OCI-LY3 (cell line): ENCODE measurements at regions not wholly inside any gene's neighbourhood (a gene's known extent, or its start where the extent isn't known, plus 50 kb on each side); places are given as distances from the start of the nearest gene placed in this dataset.
A peak's percentile ranks its signal among the peaks of the same experiment; 100 is the strongest.

ENCODE experiments used
- H2AFZ ChIP-seq: fragments of 200-600, 300-600 bp; shearing (Covaris generic); 2 replicates; pipeline ENCODE4 v1.6.0; 2014; ENCODE audit warnings: antibody characterized with exemption, low read depth, low read length
- H3K27ac ChIP-seq: fragments of 200-600, 300-600 bp; sonication (generic); 2 replicates; pipeline ENCODE4 v1.5.1; 2014; ENCODE audit warnings: mild to moderate bottlenecking, low read length, moderate library complexity, mixed read lengths
- H3K27me3 ChIP-seq: fragments of 200-600, 300-600 bp; sonication (generic); 2 replicates; pipeline ENCODE4 v1.6.1; 2014; ENCODE audit warnings: low read depth, low read length, mixed read lengths
- H3K36me3 ChIP-seq: fragments of 200-600, 300-600 bp; sonication (generic); replicated peaks from 2 replicates; pipeline ENCODE3; 2014; ENCODE audit warnings: low read depth, low read length, mixed read lengths
- H3K4me1 ChIP-seq: fragments of 300-600, 200-600 bp; sonication (generic); 2 replicates; pipeline ENCODE4 v1.6.1; 2014; ENCODE audit warnings: low read length, mixed read lengths
- H3K4me2 ChIP-seq: fragments of 200-600, 300-600 bp; sonication (generic); 2 replicates; pipeline ENCODE4 v1.6.1; 2014; ENCODE audit warnings: low read length, mixed read lengths
- H3K4me3 ChIP-seq: fragments of 300-600, 200-600 bp; sonication (generic); 2 replicates; pipeline ENCODE4 v1.5.1; 2014; ENCODE audit warnings: antibody characterized with exemption, mild to moderate bottlenecking, low read length, moderate library complexity
- H3K79me2 ChIP-seq: fragments of 300-600, 200-600 bp; shearing (Covaris generic); 2 replicates; pipeline ENCODE4 v1.6.1; 2014; ENCODE audit warnings: mild to moderate bottlenecking, low read length, mixed read lengths
- H3K9ac ChIP-seq: fragments of 300-600, 200-600 bp; shearing (Covaris generic); 2 replicates; pipeline ENCODE4 v1.6.0; 2014; ENCODE audit warnings: mild to moderate bottlenecking, low read length, moderate library complexity
- H3K9me3 ChIP-seq: fragments of 200-600, 300-600 bp; shearing (Covaris generic); 2 replicates; pipeline ENCODE4 v1.6.1; 2014; ENCODE audit warnings: low read length, mixed read lengths; ENCODE audit not compliant: insufficient read depth
- H4K20me1 ChIP-seq: fragments of 200-600, 300-600 bp; sonication (generic); 2 replicates; pipeline ENCODE4 v1.6.1; 2016; ENCODE audit warnings: low read length, mixed read lengths; ENCODE audit not compliant: insufficient read depth
- CTCF ChIP-seq: fragments of 200-600, 300-600 bp; sonication (generic); IDR thresholded peaks from 2 replicates; pipeline ENCODE4 v1.5.1; 2014; ENCODE audit warnings: antibody characterized with exemption, low read length, low read depth
- EZH2phosphoT487 ChIP-seq: fragments of 200-600 bp; shearing (Covaris generic); IDR thresholded peaks from 2 replicates; pipeline ENCODE4 v1.6.1; 2018; ENCODE audit warnings: antibody characterized with exemption, mixed run types, low read depth

DNA sequence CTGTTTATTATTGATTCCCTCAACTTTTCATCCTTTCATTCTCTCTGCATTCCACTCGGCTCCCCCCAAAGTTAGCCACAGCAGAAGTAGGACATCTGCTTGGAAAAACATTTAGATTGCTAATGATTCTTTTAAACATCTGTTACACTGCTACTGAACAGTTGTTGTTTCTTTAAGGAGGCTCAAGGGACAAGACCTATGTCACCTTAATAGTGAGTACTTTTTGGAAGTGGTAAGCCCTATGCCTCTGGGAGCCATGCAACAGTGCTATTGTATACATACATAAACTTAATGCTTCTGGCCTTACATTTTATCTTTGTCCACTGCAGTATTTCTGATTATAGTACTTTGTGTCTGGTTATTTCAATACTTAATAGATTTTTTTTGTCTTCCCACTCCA lies 628.2 kb upstream of the FOXG1 start:
- H2AFZ ChIP-seq, result no peak overlapping the region
- no peaks in the 10 kb centered on the region for H3K9me3 ChIP-seq
- no peak overlapping the region for H3K27ac ChIP-seq
- no peak overlapping the region for H3K9ac ChIP-seq
- TF ChIP-seq EZH2phosphoT487, result no peak
- no peak for TF ChIP-seq CTCF
- H3K4me3 ChIP-seq, result no peak overlapping the region
- H3K27me3 ChIP-seq, result no peaks in the 10 kb centered on the region
- H3K79me2 ChIP-seq, result no peaks in the 10 kb centered on the region
- H3K4me2 ChIP-seq, result no peak overlapping the region
- H3K4me1 ChIP-seq, result no peaks in the 10 kb centered on the region
- H4K20me1 ChIP-seq, result no peaks in the 10 kb centered on the region
- no peaks in the 10 kb centered on the region for H3K36me3 ChIP-seq

DNA sequence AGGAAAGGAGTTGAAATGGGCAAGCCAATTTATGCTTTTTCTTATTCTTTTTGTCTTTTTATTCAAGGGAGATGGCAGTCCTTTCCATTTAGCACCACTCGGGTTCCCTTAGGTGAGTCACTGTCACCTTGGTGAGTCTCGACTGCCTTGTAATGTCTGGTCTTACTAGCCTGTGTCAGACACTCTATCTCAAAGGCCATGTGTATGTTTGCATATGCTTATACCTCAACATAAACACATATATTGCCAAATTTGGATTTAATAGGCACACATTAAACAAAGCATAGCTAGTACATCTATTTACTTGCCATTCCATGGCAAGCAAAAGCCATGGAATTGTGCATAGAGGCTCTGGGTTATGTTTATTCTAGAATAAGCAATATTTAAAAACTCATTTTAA lies 624.9 kb upstream of the FOXG1 start:
- H3K27ac ChIP-seq, result no peak overlapping the region
- no peaks in the 10 kb centered on the region for H3K36me3 ChIP-seq
- H3K9me3 ChIP-seq, result no peaks in the 10 kb centered on the region
- H3K9ac ChIP-seq, result no peak overlapping the region
- H3K4me2 ChIP-seq, result no peak overlapping the region
- TF ChIP-seq EZH2phosphoT487 (no peak), CTCF (no peak)
- no peaks in the 10 kb centered on the region for H3K79me2 ChIP-seq
- no peaks in the 10 kb centered on the region for H4K20me1 ChIP-seq
- no peak overlapping the region for H3K4me3 ChIP-seq
- no peaks in the 10 kb centered on the region for H3K27me3 ChIP-seq
- H3K4me1 ChIP-seq, result no peaks in the 10 kb centered on the region
- no peak overlapping the region for H2AFZ ChIP-seq

DNA sequence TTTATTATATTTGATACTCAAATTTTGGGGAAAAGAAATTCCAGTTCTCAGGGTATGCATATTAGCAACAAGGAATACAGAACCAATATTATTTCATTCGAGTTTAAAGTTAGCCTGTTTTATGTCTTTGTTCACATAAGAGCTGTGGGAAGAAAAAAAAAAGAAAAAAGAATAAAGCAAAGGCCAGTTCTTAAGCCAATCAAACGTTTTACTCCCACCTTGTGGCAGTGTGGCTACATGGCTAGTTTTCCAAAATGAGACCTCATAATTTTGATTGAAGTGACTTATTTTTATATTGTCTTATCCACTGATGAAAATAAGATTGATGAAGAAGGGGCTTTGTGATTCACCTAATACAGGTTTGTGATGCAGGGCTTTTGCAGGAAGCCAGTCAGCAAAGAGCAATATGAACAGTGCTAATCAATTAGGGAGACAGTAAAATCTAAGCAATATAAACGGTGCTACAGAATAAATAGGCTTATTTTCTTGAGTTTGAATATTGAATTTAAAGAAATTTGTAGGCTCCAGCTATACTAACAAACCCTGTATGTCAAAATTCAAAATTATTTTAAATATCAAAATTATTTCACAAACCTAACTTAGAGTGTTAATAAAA lies 624.1 kb upstream of the FOXG1 start:
- Histone ChIP-seq H3K36me3 (no peaks in the 10 kb centered on the region), H3K4me1 (no peaks in the 10 kb centered on the region), H3K9ac (no peak overlapping the region), H3K4me2 (no peak overlapping the region), H3K9me3 (no peaks in the 10 kb centered on the region), H4K20me1 (no peaks in the 10 kb centered on the region), H3K79me2 (no peaks in the 10 kb centered on the region), H3K27me3 (no peaks in the 10 kb centered on the region), H3K27ac (no peak overlapping the region), H3K4me3 (no peak overlapping the region), H2AFZ (no peak overlapping the region)
- TF ChIP-seq CTCF, result peak; percentile 40
- TF ChIP-seq EZH2phosphoT487, result no peak

- Histone ChIP-seq H3K4me3 (no peak overlapping the region), H3K27ac (no peak overlapping the region), H3K4me2 (no peak overlapping the region), H3K9me3 (no peaks in the 10 kb centered on the region), H3K27me3 (no peaks in the 10 kb centered on the region), H3K79me2 (no peaks in the 10 kb centered on the region), H3K36me3 (no peaks in the 10 kb centered on the region), H4K20me1 (no peaks in the 10 kb centered on the region), H3K4me1 (no peaks in the 10 kb centered on the region), H2AFZ (no peak overlapping the region), H3K9ac (no peak overlapping the region)
- TF ChIP-seq EZH2phosphoT487 (no peak), CTCF (no peak)
Measured at GRCh38 chr14:28143316-28143715, 623.3 kb upstream of the FOXG1 start.
